Gastrocnemius medialis (tissue), 4 donors: ENCODE measurements at regions not wholly inside any gene's neighbourhood (a gene's known extent, or its start where the extent isn't known, plus 50 kb on each side); places are given as distances from the start of the nearest gene placed in this dataset.

Experiments
- CTCF ChIP-seq, 5 experiments: fragments of 450-650 bp in 3 of 5; fragments of 200-600 bp in 2 of 5; sonication (generic) in 2 of 5; IDR thresholded peaks in 4 of 5; conservative IDR thresholded peaks in 1 of 5; 1 replicate in 4 of 5; 2 replicates in 1 of 5; pipeline ENCODE4 v1.5.1; 2016 to 2019; ENCODE audit warnings: antibody characterized with exemption in 5 of 5, mild to moderate bottlenecking in 3 of 5, moderate library complexity in 3 of 5
- POLR2A ChIP-seq, 2 donors: fragments of 450-650 bp; IDR thresholded peaks; one replicate each; pipeline ENCODE4 v1.6.1; 2017; ENCODE audit warnings: antibody characterized with exemption in 2 of 2, mild to moderate bottlenecking in 2 of 2, moderate library complexity in 2 of 2

- TF ChIP-seq CTCF (IDR thresholded peaks at IDR 0.05 in 4 of 5, conservative IDR thresholded peaks at IDR 0.05 in 1 of 5) = no peak
- no peak for TF ChIP-seq POLR2A (IDR thresholded peaks at IDR 0.05)
These were observed 306.9 kb upstream of the PTCHD4 start for GRCh38 chr6:48417927-48418326.
